ENCODE measurements at regions not wholly inside any gene's neighbourhood (a gene's known extent, or its start where the extent isn't known, plus 50 kb on each side); places are given as distances from the start of the nearest gene placed in this dataset.

GRCh38 chr7:136551618-136552017 is 316.8 kb upstream of the CHRM2 start:
- no peaks in the 10 kb centered on the region for H3K4me1 ChIP-seq
- no peak for TF ChIP-seq POLR2AphosphoS5 (IDR thresholded peaks at IDR 0.05)
- 77 to 86% methylated on average over 1 of the region's 1 CpG for WGBS, 2 donors
- no peak overlapping the region for H3K4me3 ChIP-seq
- no peaks in the 10 kb centered on the region for H3K36me3 ChIP-seq
- H3K27me3 ChIP-seq: no peaks in the 10 kb centered on the region
- no peaks in the 10 kb centered on the region for H3K9me3 ChIP-seq
- H3K27ac ChIP-seq: no peak overlapping the region
- ATAC-seq (ENCODE audit: low FRiP score in 2 of 2) (no peak), DNase-seq (no peak)

- no peak for ATAC-seq (ENCODE audit: low FRiP score in 2 of 2)
Measured at GRCh38 chr7:136549756-136550155, 318.7 kb upstream of the CHRM2 start.

GRCh38 chr7:136533732-136534131 is 334.7 kb upstream of the CHRM2 start:
- no peak for TF ChIP-seq CTCF (IDR thresholded peaks at IDR 0.05)
- no peak for TF ChIP-seq EP300 (IDR thresholded peaks at IDR 0.05)
- no peak for TF ChIP-seq POLR2AphosphoS5 (IDR thresholded peaks at IDR 0.05)
- no peak for TF ChIP-seq POLR2A (IDR thresholded peaks at IDR 0.05)
- ATAC-seq (ENCODE audit: low FRiP score in 2 of 2) (peak in 1 of 2 donors; percentile 17), DNase-seq (no peak)
- H3K4me3 ChIP-seq: no peak overlapping the region
- H3K4me1 ChIP-seq: no peaks in the 10 kb centered on the region
- no peak overlapping the region for H3K27ac ChIP-seq
- no peaks in the 10 kb centered on the region for H3K9me3 ChIP-seq
- H3K27me3 ChIP-seq: no peaks in the 10 kb centered on the region
- no peaks in the 10 kb centered on the region for H3K36me3 ChIP-seq
- WGBS, 2 donors: 79 to 83% methylated on average over 3 to 8 of the region's 8 CpGs

More at GRCh38 chr7:136549756-136550155, 318.7 kb upstream of the CHRM2 start:
- Histone ChIP-seq H3K36me3 (no peaks in the 10 kb centered on the region), H3K9me3 (no peaks in the 10 kb centered on the region), H3K27me3 (no peaks in the 10 kb centered on the region), H3K4me3 (no peak overlapping the region), H3K27ac (no peak overlapping the region), H3K4me1 (no peaks in the 10 kb centered on the region)
- no peak for DNase-seq
- 40 to 65% methylated on average over 1 of the region's 1 CpG for WGBS, 2 donors
- TF ChIP-seq CTCF (IDR thresholded peaks at IDR 0.05): no peak
- TF ChIP-seq EP300 (IDR thresholded peaks at IDR 0.05): no peak
- no peak for TF ChIP-seq POLR2A (IDR thresholded peaks at IDR 0.05)
- no peak for TF ChIP-seq POLR2AphosphoS5 (IDR thresholded peaks at IDR 0.05)

GRCh38 chr7:136530831-136531230 is 337.6 kb upstream of the CHRM2 start:
- H3K4me1 ChIP-seq: no peaks in the 10 kb centered on the region
- H3K27ac ChIP-seq: no peak overlapping the region
- no peaks in the 10 kb centered on the region for H3K27me3 ChIP-seq
- ATAC-seq (ENCODE audit: low FRiP score in 2 of 2): no peak
- DNase-seq: no peak
- no peaks in the 10 kb centered on the region for H3K36me3 ChIP-seq
- H3K4me3 ChIP-seq: no peak overlapping the region
- TF ChIP-seq EP300 (IDR thresholded peaks at IDR 0.05) (no peak), CTCF (IDR thresholded peaks at IDR 0.05) (no peak), POLR2AphosphoS5 (IDR thresholded peaks at IDR 0.05) (no peak), POLR2A (IDR thresholded peaks at IDR 0.05) (no peak)
- H3K9me3 ChIP-seq: peaks cover 0 to 3% (median 0%) of the 10 kb centered on the region in 4 donors

- WGBS, 2 donors: 48 to 56% methylated on average over 2 of the region's 2 CpGs
- no peaks in the 10 kb centered on the region for H3K36me3 ChIP-seq
- H3K4me1 ChIP-seq: no peaks in the 10 kb centered on the region
- no peak overlapping the region for H3K4me3 ChIP-seq
- no peak for TF ChIP-seq EP300 (IDR thresholded peaks at IDR 0.05)
- TF ChIP-seq POLR2A (IDR thresholded peaks at IDR 0.05): no peak
- TF ChIP-seq CTCF (IDR thresholded peaks at IDR 0.05): no peak
- TF ChIP-seq POLR2AphosphoS5 (IDR thresholded peaks at IDR 0.05): no peak
- no peak overlapping the region for H3K27ac ChIP-seq
- DNase-seq: no peak
- ATAC-seq (ENCODE audit: low FRiP score in 2 of 2): no peak
- no peaks in the 10 kb centered on the region for H3K27me3 ChIP-seq
- H3K9me3 ChIP-seq: peaks cover 0 to 3% (median 0%) of the 10 kb centered on the region in 4 donors
Measured at GRCh38 chr7:136528329-136528728, 340.1 kb upstream of the CHRM2 start.

Measured in upper lobe of left lung (tissue), 6 donors.